SK-N-SH (cell line): ENCODE measurements at regions not wholly inside any gene's neighbourhood (a gene's known extent, or its start where the extent isn't known, plus 50 kb on each side); places are given as distances from the start of the nearest gene placed in this dataset.

Experiments used
- CTCF ChIA-PET: fragments of 300-600, 350-600 bp; formaldehyde crosslinking; extraction: SDS; loops from one replicate; lab custom pipeline; 2021; lab: Yijun Ruan, JAX
- POLR2A ChIA-PET: fragments of 350-600 bp; sonication (Branson Sonifier 250); formaldehyde crosslinking; extraction: SDS; loops from one replicate; lab custom pipeline; 2020; ENCODE audit warnings: antibody characterized with exemption, inconsistent platforms; lab: Yijun Ruan, JAX
- DNase-seq: peaks from one replicate; pipeline ENCODE4 v3.0.0; 2012
- H2AFZ ChIP-seq: fragments of 200-600 bp; sonication (generic); 2 replicates; pipeline ENCODE4 v1.8.1; 2016; ENCODE audit warnings: antibody characterized with exemption, mild to moderate bottlenecking, low read depth
- H3F3A ChIP-seq: fragments of 200-600 bp; sonication (generic); replicated peaks from 2 replicates; pipeline ENCODE3; 2016; ENCODE audit warnings: antibody characterized with exemption, mild to moderate bottlenecking; ENCODE audit not compliant: insufficient read depth
- H3K27ac ChIP-seq, 2 experiments: fragments of 200-500 bp in 1 of 2; fragments of 200-600 bp in 1 of 2; sonication (Bioruptor generic) in 1 of 2; sonication (generic), shearing (Covaris generic) in 1 of 2; 2 replicates each; pipeline versions ENCODE4 v1.5.1 to v1.6.1; 2014 to 2016; ENCODE audit warnings: low read depth in 2 of 2, inconsistent platforms in 1 of 2, low read length in 1 of 2, mild to moderate bottlenecking in 1 of 2, mixed read lengths in 1 of 2
- H3K27me3 ChIP-seq: fragments of 200-600 bp; sonication (generic), shearing (Covaris generic); 2 replicates; pipeline ENCODE4 v1.6.1; 2016; ENCODE audit warnings: mixed run types; ENCODE audit not compliant: insufficient read depth
- H3K36me3 ChIP-seq, 2 experiments: fragments of 200-500 bp in 1 of 2; fragments of 200-600 bp in 1 of 2; sonication (Bioruptor generic) in 1 of 2; sonication (generic) in 1 of 2; replicated peaks in 1 of 2; 2 replicates each; pipeline versions ENCODE3 to v1.5.1; 2014 to 2016; ENCODE audit warnings: low read length in 1 of 2, mild to moderate bottlenecking in 1 of 2; ENCODE audit not compliant: insufficient read depth in 2 of 2, control insufficient read depth in 1 of 2
- H3K4me1 ChIP-seq, 2 experiments: fragments of 200-500 bp in 1 of 2; fragments of 200-600 bp in 1 of 2; sonication (Bioruptor generic) in 1 of 2; sonication (generic), shearing (Covaris generic) in 1 of 2; 2 replicates each; pipeline versions ENCODE4 v1.5.1 to v1.6.1; 2014 to 2016; ENCODE audit warnings: low read depth in 1 of 2, low read length in 1 of 2, mixed run types in 1 of 2; ENCODE audit not compliant: insufficient read depth in 2 of 2, control insufficient read depth in 1 of 2
- H3K4me2 ChIP-seq: fragments of 200-600 bp; sonication (generic), shearing (Covaris generic); 2 replicates; pipeline ENCODE4 v1.6.1; 2017; ENCODE audit warnings: mixed run types
- H3K4me3 ChIP-seq, 2 experiments: fragments of 200-500 bp in 1 of 2; fragments of 200-600 bp in 1 of 2; sonication (Bioruptor generic) in 1 of 2; sonication (generic), shearing (Covaris generic) in 1 of 2; 2 replicates each; pipeline versions ENCODE4 v1.5.1 to v1.8.1; 2014 to 2016; ENCODE audit warnings: low read depth in 2 of 2, inconsistent platforms in 1 of 2, low read length in 1 of 2, mild to moderate bottlenecking in 1 of 2, mixed read lengths in 1 of 2, moderate library complexity in 1 of 2
- H3K79me2 ChIP-seq: fragments of 200-600 bp; sonication (generic); 2 replicates; pipeline ENCODE4 v1.8.1; 2017; ENCODE audit warnings: mild to moderate bottlenecking; ENCODE audit not compliant: insufficient read depth
- H3K9ac ChIP-seq: fragments of 200-600 bp; sonication (generic); 2 replicates; pipeline ENCODE4 v1.6.1; 2017; ENCODE audit warnings: mixed run types
- H3K9me2 ChIP-seq: fragments of 200-600 bp; sonication (generic); 2 replicates; pipeline ENCODE4 v1.6.1; 2017; ENCODE audit warnings: mixed run types
- H3K9me3 ChIP-seq: fragments of 200-600 bp; sonication (generic); 2 replicates; pipeline ENCODE4 v1.6.1; 2017; ENCODE audit warnings: mixed run types, mild to moderate bottlenecking, moderate library complexity
- H4K20me1 ChIP-seq: fragments of 200-600 bp; sonication (generic); 2 replicates; pipeline ENCODE4 v1.6.1; 2017; ENCODE audit warnings: mild to moderate bottlenecking, mixed run types; ENCODE audit not compliant: insufficient read depth
- CTCF ChIP-seq: fragments of 200-600 bp; sonication (generic); IDR thresholded peaks from 2 replicates; pipeline ENCODE4 v1.6.1; 2017; ENCODE audit warnings: antibody characterized with exemption, mild to moderate bottlenecking, moderate library complexity
- EZH2phosphoT487 ChIP-seq: fragments of 200-600 bp; sonication (generic); IDR thresholded peaks from 2 replicates; pipeline ENCODE4 v1.6.1; 2017; ENCODE audit warnings: low read depth, mixed run types, mild to moderate bottlenecking, antibody characterized with exemption, moderate library complexity, borderline replicate concordance
- FOXJ3 ChIP-seq: sonication (generic); formaldehyde crosslinking; IDR thresholded peaks from 2 replicates; pipeline ENCODE4 v1.5.1; 2020; ENCODE audit warnings: mild to moderate bottlenecking, missing genetic modification reagents
- FOXM1 ChIP-seq: IDR thresholded peaks from 2 replicates; pipeline ENCODE4 v1.4.0; 2012; ENCODE audit warnings: low read depth, mild to moderate bottlenecking
- GATA2 ChIP-seq: sonication (generic); formaldehyde crosslinking; IDR thresholded peaks from 2 replicates; pipeline ENCODE4 v1.5.0; 2020; ENCODE audit warnings: mild to moderate bottlenecking, missing genetic modification reagents
- JUND ChIP-seq: IDR thresholded peaks from 2 replicates; pipeline ENCODE4 v1.4.0; 2012
- MEF2A ChIP-seq: IDR thresholded peaks from 2 replicates; pipeline ENCODE4 v1.4.0; 2012; ENCODE audit warnings: low read depth, borderline replicate concordance
- MXI1 ChIP-seq: IDR thresholded peaks from 2 replicates; pipeline ENCODE4 v1.6.1; 2012; ENCODE audit warnings: mild to moderate bottlenecking, low read depth, low read length, improper control_type of control experiment
- NFIC ChIP-seq: IDR thresholded peaks from 2 replicates; pipeline ENCODE4 v1.4.0; 2012; ENCODE audit warnings: borderline replicate concordance
- NRF1 ChIP-seq: IDR thresholded peaks from 2 replicates; pipeline ENCODE4 v1.6.1; 2012; ENCODE audit warnings: low read depth, mild to moderate bottlenecking, low read length
- RFX5 ChIP-seq: IDR thresholded peaks from 2 replicates; pipeline ENCODE4 v1.6.1; 2012; ENCODE audit warnings: mild to moderate bottlenecking, improper control_type of control experiment, low read length
- RXRA ChIP-seq: IDR thresholded peaks from 2 replicates; pipeline ENCODE4 v1.4.0; 2012; ENCODE audit warnings: low read depth, mild to moderate bottlenecking, borderline replicate concordance
- SMC3 ChIP-seq: IDR thresholded peaks from 2 replicates; pipeline ENCODE4 v1.6.1; 2012; ENCODE audit warnings: low read depth, low read length, improper control_type of control experiment
- TCF12 ChIP-seq: IDR thresholded peaks from 2 replicates; pipeline ENCODE4 v1.4.0; 2012
- USF2 ChIP-seq: fragments of 150-350 bp; IDR thresholded peaks from 2 replicates; pipeline ENCODE4 v1.6.1; 2017; ENCODE audit warnings: antibody characterized with exemption, low read length, low read depth, borderline replicate concordance
- WGBS: methylation state at CpG from one replicate; pipeline ENCODE4 v1.1.6; 2017; ENCODE audit warnings: low lambda C conversion rate; 5-methylcytosine and 5-hydroxymethylcytosine counted together

- Histone ChIP-seq H3K9me3 (no peaks in the 10 kb centered on the region), H3K27me3 (no peaks in the 10 kb centered on the region), H4K20me1 (no peaks in the 10 kb centered on the region), H3K27ac (no peak overlapping the region), H3K4me2 (no peak overlapping the region), H3K9ac (no peak overlapping the region), H3K4me3 (no peak overlapping the region), H3K4me1 (no peaks in the 10 kb centered on the region), H3K9me2 (no peaks in the 10 kb centered on the region), H2AFZ (no peak overlapping the region), H3K36me3 (no peaks in the 10 kb centered on the region), H3K79me2 (no peaks in the 10 kb centered on the region), H3F3A (no peaks in the 10 kb centered on the region)
- no peak for DNase-seq
- POLR2A ChIA-PET, result no interaction called here
- WGBS, result 4% methylated on average over 5 of the region's 5 CpGs
- TF ChIP-seq NFIC (no peak), MEF2A (no peak), EZH2phosphoT487 (no peak), GATA2 (no peak), TCF12 (no peak), CTCF (no peak), FOXM1 (no peak), RFX5 (no peak), JUND (no peak), SMC3 (no peak)
- CTCF ChIA-PET, result no interaction called here
These were observed 149.9 kb upstream of the PIRT start for GRCh38 chr17:10987786-10988185.

- H4K20me1 ChIP-seq, result no peaks in the 10 kb centered on the region
- H3K9me3 ChIP-seq, result no peaks in the 10 kb centered on the region
These were observed 146.3 kb upstream of the PIRT start for GRCh38 chr17:10984220-10984619.

More at GRCh38 chr17:10984220-10984619, 146.3 kb upstream of the PIRT start:
- DNase-seq, result no peak
- Histone ChIP-seq H3K4me1 (no peaks in the 10 kb centered on the region), H3K4me2 (no peak overlapping the region), H3K27me3 (no peaks in the 10 kb centered on the region), H3K9ac (no peak overlapping the region), H3K9me2 (no peaks in the 10 kb centered on the region), H2AFZ (no peak overlapping the region), H3K4me3 (no peak overlapping the region), H3K79me2 (no peaks in the 10 kb centered on the region), H3K27ac (no peak overlapping the region), H3F3A (no peaks in the 10 kb centered on the region), H3K36me3 (no peaks in the 10 kb centered on the region)
- POLR2A ChIA-PET, result no interaction called here
- CTCF ChIA-PET, result no interaction called here
- TF ChIP-seq TCF12 (no peak), NRF1 (no peak), FOXJ3 (CRISPR knock-in tag) (no peak), GATA2 (no peak), MXI1 (no peak), EZH2phosphoT487 (no peak), JUND (no peak), USF2 (no peak), RXRA (no peak), MEF2A (no peak)
- WGBS, result 0% methylated on average over 3 of the region's 3 CpGs
